Left lung (tissue), 4 donors: ENCODE measurements at regions not wholly inside any gene's neighbourhood (a gene's known extent, or its start where the extent isn't known, plus 50 kb on each side); places are given as distances from the start of the nearest gene placed in this dataset.

Experiments used
- ATAC-seq: fragments of 200-7000 bp; cut with Tn5 transposase; one replicate; pipeline ENCODE4 v1.9.1; 2020; ENCODE audit warnings: moderate library complexity
- DNase-seq, 4 donors: peaks; one replicate each; pipeline ENCODE4 v3.0.0-alpha.2; 2013 to 2020
- H3K27ac ChIP-seq, 2 donors: fragments of 200-600 bp; sonication (generic) in 1 of 2; one replicate each; pipeline versions ENCODE4 v1.5.0 to v1.8.0; 2020 to 2021
- H3K27me3 ChIP-seq, 2 donors: fragments of 200-600 bp; sonication (generic) in 1 of 2; one replicate each; pipeline versions ENCODE4 v1.5.0 to v1.8.0; 2020 to 2021
- H3K36me3 ChIP-seq, 2 donors: fragments of 200-600 bp; sonication (generic) in 1 of 2; one replicate each; pipeline versions ENCODE4 v1.5.0 to v1.8.0; 2020 to 2021
- H3K4me1 ChIP-seq, 2 donors: fragments of 200-600 bp; one replicate each; pipeline ENCODE4 v1.8.0; 2021
- H3K4me3 ChIP-seq, 2 donors: fragments of 200-600 bp; sonication (generic) in 1 of 2; one replicate each; pipeline versions ENCODE4 v1.5.0 to v1.8.0; 2020 to 2021; ENCODE audit warnings: mild to moderate bottlenecking in 1 of 2
- H3K9me3 ChIP-seq, 2 donors: fragments of 200-600 bp; sonication (generic) in 1 of 2; one replicate each; pipeline versions ENCODE4 v1.5.0 to v1.8.0; 2020 to 2021
- CTCF ChIP-seq, 2 donors: fragments of 200-600 bp; sonication (generic) in 1 of 2; IDR thresholded peaks; one replicate each; pipeline versions ENCODE4 v1.5.0 to v1.8.0; 2021; ENCODE audit warnings: antibody characterized with exemption in 2 of 2
- intact Hi-C, 2 donors: fragments of 100-400 bp; cut with DNase I; formaldehyde crosslinking; loops; one replicate each; pipeline versions ENCODE4 v1.11.2 to v1.14.2; 2022
- donor health status: DM: no; HTN: yes; CAD: no.
- donor health status: DM: no; HTN: no; CAD: no.

GRCh38 chr2:35548171-35548570 is 807.4 kb upstream of the CRIM1 start:
- Histone ChIP-seq H3K9me3 (no peaks in the 10 kb centered on the region), H3K36me3 (no peaks in the 10 kb centered on the region), H3K4me3 (no peak overlapping the region), H3K4me1 (no peaks in the 10 kb centered on the region), H3K27ac (no peak overlapping the region), H3K27me3 (no peaks in the 10 kb centered on the region)
- intact Hi-C loops, result no loop called here
- TF ChIP-seq CTCF (IDR thresholded peaks at IDR 0.05), result no peak
- ATAC-seq, result peak; percentile 81
- no peak for DNase-seq

DNA sequence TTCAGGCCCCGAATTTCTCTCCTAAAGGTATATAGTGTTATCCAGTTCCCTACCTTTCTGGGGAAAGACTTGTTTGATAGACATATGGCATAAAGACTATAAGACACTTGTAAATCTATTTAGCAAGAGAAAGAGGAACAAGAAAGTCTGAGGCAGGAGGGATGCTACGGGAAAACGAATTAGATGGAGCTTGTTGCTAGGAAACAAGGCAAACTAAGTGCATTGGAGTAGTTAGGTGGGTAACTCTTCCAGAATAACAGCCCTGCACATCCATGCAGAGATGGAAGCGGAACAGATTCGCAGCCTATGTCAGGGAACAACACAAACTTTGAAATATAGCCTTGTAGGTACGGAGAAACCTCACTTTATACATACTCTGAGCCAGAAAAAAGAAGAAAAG is 810.3 kb upstream of the CRIM1 start:
- intact Hi-C loops, result no loop called here
- no peak for DNase-seq
- Histone ChIP-seq H3K36me3 (no peaks in the 10 kb centered on the region), H3K27ac (no peak overlapping the region), H3K27me3 (no peaks in the 10 kb centered on the region), H3K9me3 (no peaks in the 10 kb centered on the region), H3K4me3 (no peak overlapping the region), H3K4me1 (no peaks in the 10 kb centered on the region)
- ATAC-seq, result no peak
- no peak for TF ChIP-seq CTCF (IDR thresholded peaks at IDR 0.05)

DNA sequence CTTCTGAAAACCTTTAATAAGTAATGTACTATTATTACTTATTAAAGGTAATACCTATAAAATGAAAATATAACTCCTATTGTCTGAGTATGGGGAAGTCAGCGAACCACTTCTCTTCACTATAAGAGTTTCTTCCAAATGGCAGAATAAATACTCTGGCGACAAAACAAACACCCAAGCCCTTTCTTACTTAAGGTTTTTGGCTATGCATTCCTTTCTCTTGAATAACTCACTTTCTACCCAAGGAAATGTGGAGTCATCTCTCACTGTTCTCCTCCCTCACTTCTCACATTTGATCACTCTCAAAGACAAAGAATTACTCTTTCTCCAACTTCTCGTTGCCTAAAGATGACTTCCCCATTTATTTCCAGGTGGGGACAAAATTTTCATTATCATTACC is 816.8 kb upstream of the CRIM1 start:
- intact Hi-C loops, result no loop called here
- ATAC-seq (peak; percentile 94), DNase-seq (no peak)
- TF ChIP-seq CTCF (IDR thresholded peaks at IDR 0.05), result no peak
- H3K4me1 ChIP-seq, result no peaks in the 10 kb centered on the region
- H3K9me3 ChIP-seq, result no peaks in the 10 kb centered on the region
- no peak overlapping the region for H3K27ac ChIP-seq
- no peaks in the 10 kb centered on the region for H3K36me3 ChIP-seq
- no peaks in the 10 kb centered on the region for H3K27me3 ChIP-seq
- no peak overlapping the region for H3K4me3 ChIP-seq

- Histone ChIP-seq H3K4me1 (no peaks in the 10 kb centered on the region), H3K9me3 (peaks cover 0 to 25% of the 10 kb centered on the region in 2 donors), H3K36me3 (no peaks in the 10 kb centered on the region), H3K4me3 (no peak overlapping the region), H3K27ac (no peak overlapping the region), H3K27me3 (no peaks in the 10 kb centered on the region)
- TF ChIP-seq CTCF (IDR thresholded peaks at IDR 0.05), result no peak
- DNase-seq (no peak), ATAC-seq (no peak)
- intact Hi-C loops, result no loop called here
These were observed 824.9 kb upstream of the CRIM1 start for GRCh38 chr2:35530615-35531135.

GRCh38 chr2:35526741-35527140 is 828.8 kb upstream of the CRIM1 start:
- intact Hi-C loops, result no loop called here
- ATAC-seq, result no peak

More at GRCh38 chr2:35526741-35527140, 828.8 kb upstream of the CRIM1 start:
- Histone ChIP-seq H3K36me3 (no peaks in the 10 kb centered on the region), H3K4me3 (no peak overlapping the region), H3K27me3 (no peaks in the 10 kb centered on the region), H3K4me1 (no peaks in the 10 kb centered on the region), H3K27ac (no peak overlapping the region), H3K9me3 (peaks cover 0 to 22% of the 10 kb centered on the region in 2 donors)
- DNase-seq, result no peak
- TF ChIP-seq CTCF (IDR thresholded peaks at IDR 0.05), result no peak
